HL-60 (cell line): ENCODE measurements at regions not wholly inside any gene's neighbourhood (a gene's known extent, or its start where the extent isn't known, plus 50 kb on each side); places are given as distances from the start of the nearest gene placed in this dataset.

ENCODE experiments used
- DNase-seq, 2 experiments: peaks; one replicate each; pipeline ENCODE4 v3.0.0-alpha.2; 2010 to 2020; ENCODE audit warnings: low read depth in 1 of 2, low spot score in 1 of 2
- H3K27ac ChIP-seq: fragments of 250-450 bp; sonication (Bioruptor Pico); replicated peaks from 2 replicates; pipeline ENCODE4 v1.5.1; 2020; ENCODE audit warnings: mild to moderate bottlenecking, moderate library complexity
- H3K27me3 ChIP-seq: fragments of 250-450 bp; sonication (Bioruptor Pico); 2 replicates; pipeline ENCODE4 v1.5.1; 2021; ENCODE audit warnings: mild to moderate bottlenecking, moderate library complexity; ENCODE audit not compliant: insufficient read depth, poor library complexity, severe bottlenecking
- H3K4me3 ChIP-seq: replicated peaks from 2 replicates; pipeline ENCODE4 v1.5.1; 2011; ENCODE audit warnings: mild to moderate bottlenecking, control low read depth, low read length; ENCODE audit not compliant: insufficient read depth
- CTCF ChIP-seq: IDR thresholded peaks from one replicate; pipeline ENCODE4 v1.5.1; 2011; ENCODE audit warnings: low read length, control low read depth, inconsistent platforms; ENCODE audit not compliant: insufficient read depth
- GABPA ChIP-seq: IDR thresholded peaks from 2 replicates; pipeline ENCODE4 v1.6.1; 2012; ENCODE audit warnings: low read depth
- POLR2AphosphoS5 ChIP-seq: IDR thresholded peaks from 2 replicates; pipeline ENCODE4 v1.6.1; 2012; ENCODE audit warnings: low read depth
- SPI1 ChIP-seq: IDR thresholded peaks from 2 replicates; pipeline ENCODE4 v1.6.1; 2012; ENCODE audit warnings: low read depth, mild to moderate bottlenecking, borderline replicate concordance
- TF ChIP-seq, protein P1 (sequence below): IDR thresholded peaks from 2 replicates; pipeline ENCODE4 v1.6.1; 2012; ENCODE audit warnings: low read depth; ENCODE audit not compliant: insufficient replicate concordance

DNA sequence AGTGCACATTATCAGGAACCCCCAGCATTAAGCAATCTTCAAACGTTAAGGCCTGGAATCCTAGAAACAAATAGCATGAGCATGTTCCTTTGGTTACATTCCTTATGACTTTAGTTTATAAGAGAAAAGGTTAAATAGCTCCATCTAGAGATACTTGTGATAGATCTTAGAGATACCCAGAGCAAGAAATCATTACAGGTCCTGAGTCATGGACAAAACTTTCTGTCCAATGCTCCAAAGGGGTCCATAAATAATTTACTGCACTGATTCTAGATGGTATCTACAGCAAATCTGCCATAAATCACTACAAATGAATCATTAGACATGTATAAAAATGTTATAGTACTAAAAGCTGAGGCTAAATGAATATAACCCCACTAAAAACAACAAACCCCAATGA lies 139.6 kb downstream of the HTR1A start:
- H3K27ac ChIP-seq: no peak overlapping the region
- TF ChIP-seq GABPA: no peak
- no peak for TF ChIP-seq CTCF
- no peaks in the 10 kb centered on the region for H3K27me3 ChIP-seq
- no peak overlapping the region for H3K4me3 ChIP-seq
- DNase-seq: no peak

DNA sequence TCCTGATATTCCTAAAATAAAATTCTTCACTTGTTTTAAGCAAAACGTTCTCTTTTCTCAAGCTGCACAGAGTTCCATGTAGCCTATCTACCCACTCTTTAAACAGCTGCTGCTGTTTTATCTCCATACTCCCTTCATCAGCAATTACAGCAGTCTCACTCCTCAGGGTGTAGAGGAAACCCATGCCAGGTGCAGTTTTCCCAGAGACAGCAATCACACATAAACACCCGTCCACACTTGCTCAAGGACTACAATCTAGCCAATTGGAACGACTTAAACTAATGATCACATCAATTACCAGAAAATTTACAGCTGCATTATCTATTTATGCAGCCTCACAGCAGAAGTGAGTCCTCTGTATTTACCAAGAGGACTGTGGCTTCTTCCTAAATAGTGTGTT lies 141.7 kb downstream of the HTR1A start:
- no peak overlapping the region for H3K4me3 ChIP-seq
- no peaks in the 10 kb centered on the region for H3K27me3 ChIP-seq
- TF ChIP-seq, protein P1, sequence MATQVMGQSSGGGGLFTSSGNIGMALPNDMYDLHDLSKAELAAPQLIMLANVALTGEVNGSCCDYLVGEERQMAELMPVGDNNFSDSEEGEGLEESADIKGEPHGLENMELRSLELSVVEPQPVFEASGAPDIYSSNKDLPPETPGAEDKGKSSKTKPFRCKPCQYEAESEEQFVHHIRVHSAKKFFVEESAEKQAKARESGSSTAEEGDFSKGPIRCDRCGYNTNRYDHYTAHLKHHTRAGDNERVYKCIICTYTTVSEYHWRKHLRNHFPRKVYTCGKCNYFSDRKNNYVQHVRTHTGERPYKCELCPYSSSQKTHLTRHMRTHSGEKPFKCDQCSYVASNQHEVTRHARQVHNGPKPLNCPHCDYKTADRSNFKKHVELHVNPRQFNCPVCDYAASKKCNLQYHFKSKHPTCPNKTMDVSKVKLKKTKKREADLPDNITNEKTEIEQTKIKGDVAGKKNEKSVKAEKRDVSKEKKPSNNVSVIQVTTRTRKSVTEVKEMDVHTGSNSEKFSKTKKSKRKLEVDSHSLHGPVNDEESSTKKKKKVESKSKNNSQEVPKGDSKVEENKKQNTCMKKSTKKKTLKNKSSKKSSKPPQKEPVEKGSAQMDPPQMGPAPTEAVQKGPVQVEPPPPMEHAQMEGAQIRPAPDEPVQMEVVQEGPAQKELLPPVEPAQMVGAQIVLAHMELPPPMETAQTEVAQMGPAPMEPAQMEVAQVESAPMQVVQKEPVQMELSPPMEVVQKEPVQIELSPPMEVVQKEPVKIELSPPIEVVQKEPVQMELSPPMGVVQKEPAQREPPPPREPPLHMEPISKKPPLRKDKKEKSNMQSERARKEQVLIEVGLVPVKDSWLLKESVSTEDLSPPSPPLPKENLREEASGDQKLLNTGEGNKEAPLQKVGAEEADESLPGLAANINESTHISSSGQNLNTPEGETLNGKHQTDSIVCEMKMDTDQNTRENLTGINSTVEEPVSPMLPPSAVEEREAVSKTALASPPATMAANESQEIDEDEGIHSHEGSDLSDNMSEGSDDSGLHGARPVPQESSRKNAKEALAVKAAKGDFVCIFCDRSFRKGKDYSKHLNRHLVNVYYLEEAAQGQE: no peak
- H3K27ac ChIP-seq: no peak overlapping the region
- DNase-seq: no peak

DNA sequence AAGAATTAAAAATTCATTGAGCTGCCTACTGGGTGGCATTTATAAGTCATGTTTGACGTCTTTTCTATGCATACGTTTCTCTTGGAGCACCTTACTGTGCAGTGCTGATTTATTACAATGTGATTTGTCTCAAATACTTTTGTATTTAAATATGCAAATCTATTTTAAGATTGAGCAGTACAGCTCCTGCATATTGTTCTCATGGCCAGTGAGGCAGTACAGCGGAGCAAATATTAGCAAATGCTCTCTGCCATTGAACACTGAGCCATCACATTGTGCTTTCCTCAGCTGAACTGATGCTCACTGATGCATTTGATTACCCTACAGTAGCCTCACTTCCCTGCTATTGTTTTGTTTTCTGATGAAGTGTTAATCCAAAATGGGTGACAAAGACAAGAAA lies 149.6 kb downstream of the HTR1A start:
- Histone ChIP-seq H3K4me3 (no peak overlapping the region), H3K27me3 (no peaks in the 10 kb centered on the region), H3K27ac (no peak overlapping the region)
- no peak for TF ChIP-seq POLR2AphosphoS5
- no peak for TF ChIP-seq GABPA
- TF ChIP-seq, protein P1: no peak
- TF ChIP-seq SPI1: no peak
- TF ChIP-seq CTCF: no peak
- no peak for DNase-seq

GRCh38 chr5:63811961-63812360 lies 150.3 kb downstream of the HTR1A start:
- no peak for DNase-seq
- no peak for TF ChIP-seq GABPA
- no peak for TF ChIP-seq SPI1
- no peak for TF ChIP-seq POLR2AphosphoS5
- TF ChIP-seq CTCF: no peak
- TF ChIP-seq, protein P1: no peak
- H3K27me3 ChIP-seq: no peaks in the 10 kb centered on the region
- no peak overlapping the region for H3K27ac ChIP-seq
- no peak overlapping the region for H3K4me3 ChIP-seq
